IMR-90 (cell line): ENCODE measurements at regions not wholly inside any gene's neighbourhood (a gene's known extent, or its start where the extent isn't known, plus 50 kb on each side); places are given as distances from the start of the nearest gene placed in this dataset.

ENCODE experiments used
- BHLHE40 ChIP-seq: fragments of 150-350 bp; IDR thresholded peaks from 2 replicates; pipeline ENCODE4 v1.6.1; 2016; ENCODE audit warnings: mild to moderate bottlenecking, low read depth, low read length
- POLR2A ChIP-seq: IDR thresholded peaks from 2 replicates; pipeline ENCODE4 v1.6.1; 2012; ENCODE audit warnings: mild to moderate bottlenecking, low read depth, low read length
- RAD21 ChIP-seq: IDR thresholded peaks from 2 replicates; pipeline ENCODE4 v1.6.1; 2012; ENCODE audit warnings: low read length, improper control_type of control experiment
- RFX5 ChIP-seq: IDR thresholded peaks from 2 replicates; pipeline ENCODE4 v1.8.0; 2012; ENCODE audit warnings: low read depth, mild to moderate bottlenecking, low read length, moderate library complexity
- SMC3 ChIP-seq: fragments of 150-350 bp; IDR thresholded peaks from 2 replicates; pipeline ENCODE4 v1.6.1; 2016; ENCODE audit warnings: low read depth, mild to moderate bottlenecking, antibody characterized with exemption, low read length, moderate library complexity
- TF ChIP-seq, protein P1 (sequence below): conservative IDR thresholded peaks from 2 replicates; pipeline ENCODE4 v1.5.1; 2012; ENCODE audit warnings: mild to moderate bottlenecking, low read depth, low read length, improper control_type of control experiment

DNA sequence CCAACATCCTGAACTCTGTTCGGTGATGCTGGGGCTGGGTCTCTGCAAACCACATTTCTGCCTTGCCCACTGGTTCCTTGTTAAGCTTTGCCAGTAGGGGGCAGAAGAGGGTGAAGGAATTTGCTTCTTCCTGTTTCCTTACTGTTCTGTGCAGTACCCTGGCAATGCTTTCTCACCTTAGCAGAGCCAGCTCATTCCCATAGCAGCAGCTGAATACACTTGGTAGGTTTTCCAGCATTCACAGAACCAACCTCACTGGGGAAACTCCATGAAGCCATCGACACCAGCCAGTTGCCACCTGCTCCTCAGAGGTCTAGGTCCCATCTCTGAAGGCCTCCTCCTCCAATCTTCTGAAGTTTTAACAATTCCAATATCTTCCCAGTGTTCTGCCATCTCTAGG is 308.4 kb downstream of the PDCD6IP start:
- TF ChIP-seq SMC3 (no peak), BHLHE40 (no peak), RFX5 (no peak), POLR2A (no peak), RAD21 (no peak)
- TF ChIP-seq, protein P1, sequence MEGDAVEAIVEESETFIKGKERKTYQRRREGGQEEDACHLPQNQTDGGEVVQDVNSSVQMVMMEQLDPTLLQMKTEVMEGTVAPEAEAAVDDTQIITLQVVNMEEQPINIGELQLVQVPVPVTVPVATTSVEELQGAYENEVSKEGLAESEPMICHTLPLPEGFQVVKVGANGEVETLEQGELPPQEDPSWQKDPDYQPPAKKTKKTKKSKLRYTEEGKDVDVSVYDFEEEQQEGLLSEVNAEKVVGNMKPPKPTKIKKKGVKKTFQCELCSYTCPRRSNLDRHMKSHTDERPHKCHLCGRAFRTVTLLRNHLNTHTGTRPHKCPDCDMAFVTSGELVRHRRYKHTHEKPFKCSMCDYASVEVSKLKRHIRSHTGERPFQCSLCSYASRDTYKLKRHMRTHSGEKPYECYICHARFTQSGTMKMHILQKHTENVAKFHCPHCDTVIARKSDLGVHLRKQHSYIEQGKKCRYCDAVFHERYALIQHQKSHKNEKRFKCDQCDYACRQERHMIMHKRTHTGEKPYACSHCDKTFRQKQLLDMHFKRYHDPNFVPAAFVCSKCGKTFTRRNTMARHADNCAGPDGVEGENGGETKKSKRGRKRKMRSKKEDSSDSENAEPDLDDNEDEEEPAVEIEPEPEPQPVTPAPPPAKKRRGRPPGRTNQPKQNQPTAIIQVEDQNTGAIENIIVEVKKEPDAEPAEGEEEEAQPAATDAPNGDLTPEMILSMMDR = peak; percentile 12; the same call in 1 of the 2 replicates
